Nephron (organoid): ENCODE measurements at regions not wholly inside any gene's neighbourhood (a gene's known extent, or its start where the extent isn't known, plus 50 kb on each side); places are given as distances from the start of the nearest gene placed in this dataset.

ENCODE experiments used
- H3K27ac Mint-ChIP-seq, 3 experiments: 2 replicates each; pipeline ENCODE4 v1.8.0; 2020; ENCODE audit warnings: mixed read lengths in 3 of 3, mild to moderate bottlenecking in 2 of 3, moderate library complexity in 1 of 3
- H3K27me3 Mint-ChIP-seq: 2 replicates; pipeline ENCODE4 v1.8.0; 2021; ENCODE audit warnings: low read depth, mild to moderate bottlenecking, moderate library complexity, mixed read lengths
- H3K36me3 Mint-ChIP-seq: 2 replicates; pipeline ENCODE4 v1.8.0; 2020; ENCODE audit warnings: low read depth, mixed read lengths
- H3K4me1 Mint-ChIP-seq: 2 replicates; pipeline ENCODE4 v1.8.0; 2020; ENCODE audit warnings: mixed read lengths
- H3K4me3 Mint-ChIP-seq, 3 experiments: 2 replicates each; pipeline ENCODE4 v1.8.0; 2020; ENCODE audit warnings: mild to moderate bottlenecking in 3 of 3, mixed read lengths in 3 of 3, moderate library complexity in 2 of 3
- H3K9me3 Mint-ChIP-seq: 2 replicates; pipeline ENCODE4 v1.8.0; 2020; ENCODE audit warnings: mixed read lengths
- CTCF ChIP-seq, 3 experiments: fragments of 200-600 bp; sonication (generic); IDR thresholded peaks; one replicate each; pipeline ENCODE4 v1.5.0; 2021; ENCODE audit warnings: antibody characterized with exemption in 3 of 3; ENCODE audit not compliant: unreplicated experiment in 3 of 3

GRCh38 chr6:221531-222349 is 70.5 kb upstream of the DUSP22 start:
- no peak overlapping the region for H3K4me3 Mint-ChIP-seq
- H3K36me3 Mint-ChIP-seq = no peaks in the 10 kb centered on the region
- no peak for TF ChIP-seq CTCF (IDR thresholded peaks at IDR 0.05; ENCODE audit: unreplicated experiment in 3 of 3)

GRCh38 chr6:222468-222867 is 69.8 kb upstream of the DUSP22 start:
- peaks cover 22% of the 10 kb centered on the region for H3K4me1 Mint-ChIP-seq
- H3K9me3 Mint-ChIP-seq = no peaks in the 10 kb centered on the region
- no peaks in the 10 kb centered on the region for H3K36me3 Mint-ChIP-seq
- no peak overlapping the region for H3K27ac Mint-ChIP-seq
- no peak overlapping the region for H3K4me3 Mint-ChIP-seq
- peaks cover 25% of the 10 kb centered on the region for H3K27me3 Mint-ChIP-seq
- TF ChIP-seq CTCF (IDR thresholded peaks at IDR 0.05; ENCODE audit: unreplicated experiment in 3 of 3) = no peak

More at GRCh38 chr6:221531-222349, 70.5 kb upstream of the DUSP22 start:
- H3K27me3 Mint-ChIP-seq = peaks cover 32% of the 10 kb centered on the region
- H3K27ac Mint-ChIP-seq = no peak overlapping the region
- H3K4me1 Mint-ChIP-seq = peaks cover 22% of the 10 kb centered on the region
- no peaks in the 10 kb centered on the region for H3K9me3 Mint-ChIP-seq

GRCh38 chr6:223136-223535 is 69.2 kb upstream of the DUSP22 start:
- H3K9me3 Mint-ChIP-seq = no peaks in the 10 kb centered on the region
- no peak overlapping the region for H3K27ac Mint-ChIP-seq
- no peak for TF ChIP-seq CTCF (IDR thresholded peaks at IDR 0.05; ENCODE audit: unreplicated experiment in 3 of 3)
- no peak overlapping the region for H3K4me3 Mint-ChIP-seq
- peaks cover 25% of the 10 kb centered on the region for H3K27me3 Mint-ChIP-seq
- H3K4me1 Mint-ChIP-seq = peaks cover 22% of the 10 kb centered on the region
- no peaks in the 10 kb centered on the region for H3K36me3 Mint-ChIP-seq

GRCh38 chr6:223763-224162 is 68.5 kb upstream of the DUSP22 start:
- TF ChIP-seq CTCF (IDR thresholded peaks at IDR 0.05; ENCODE audit: unreplicated experiment in 3 of 3) = no peak
- peaks cover 25% of the 10 kb centered on the region for H3K27me3 Mint-ChIP-seq

GRCh38 chr6:224350-224749 is 67.9 kb upstream of the DUSP22 start:
- H3K9me3 Mint-ChIP-seq = no peaks in the 10 kb centered on the region
- peaks cover 20% of the 10 kb centered on the region for H3K4me1 Mint-ChIP-seq
- no peak overlapping the region for H3K27ac Mint-ChIP-seq
- H3K4me3 Mint-ChIP-seq = no peak overlapping the region
- TF ChIP-seq CTCF (IDR thresholded peaks at IDR 0.05; ENCODE audit: unreplicated experiment in 3 of 3) = no peak
- H3K36me3 Mint-ChIP-seq = no peaks in the 10 kb centered on the region
- H3K27me3 Mint-ChIP-seq = peaks cover 25% of the 10 kb centered on the region

More at GRCh38 chr6:223763-224162, 68.5 kb upstream of the DUSP22 start:
- H3K36me3 Mint-ChIP-seq = no peaks in the 10 kb centered on the region
- no peak overlapping the region for H3K4me3 Mint-ChIP-seq
- H3K4me1 Mint-ChIP-seq = peaks cover 22% of the 10 kb centered on the region
- H3K27ac Mint-ChIP-seq = no peak overlapping the region
- no peaks in the 10 kb centered on the region for H3K9me3 Mint-ChIP-seq
